DMS153 treated with DMSO at 0.1 percent for 48 hours (cell line): ENCODE measurements at regions not wholly inside any gene's neighbourhood (a gene's known extent, or its start where the extent isn't known, plus 50 kb on each side); places are given as distances from the start of the nearest gene placed in this dataset.

ENCODE experiments used
- DNase-seq: peaks from one replicate; lab custom pipeline; 2025; ENCODE audit not compliant: unreplicated experiment; lab: John Stamatoyannopoulos, UW

DNA sequence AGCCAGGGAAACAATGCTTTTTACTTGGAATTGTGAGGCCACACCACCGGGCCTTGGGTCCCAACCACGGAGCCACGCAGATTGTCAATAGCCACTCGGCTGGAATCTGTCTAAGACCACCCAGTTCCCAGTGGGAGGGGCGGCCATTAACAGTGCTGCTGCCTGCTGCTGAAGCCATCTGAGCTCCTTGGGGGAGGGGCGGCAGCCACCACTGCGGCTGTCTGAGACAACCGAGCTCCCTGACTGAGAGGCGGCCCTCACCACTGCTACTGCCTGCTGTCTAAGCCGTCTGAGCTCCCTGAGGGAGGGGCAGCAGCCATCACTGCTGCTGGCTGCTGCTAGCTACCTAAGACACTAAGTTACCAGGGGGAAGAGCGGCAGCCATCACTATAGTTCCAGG is 64.3 kb downstream of the DMRTA2 start:
- no peak for DNase-seq

DNA sequence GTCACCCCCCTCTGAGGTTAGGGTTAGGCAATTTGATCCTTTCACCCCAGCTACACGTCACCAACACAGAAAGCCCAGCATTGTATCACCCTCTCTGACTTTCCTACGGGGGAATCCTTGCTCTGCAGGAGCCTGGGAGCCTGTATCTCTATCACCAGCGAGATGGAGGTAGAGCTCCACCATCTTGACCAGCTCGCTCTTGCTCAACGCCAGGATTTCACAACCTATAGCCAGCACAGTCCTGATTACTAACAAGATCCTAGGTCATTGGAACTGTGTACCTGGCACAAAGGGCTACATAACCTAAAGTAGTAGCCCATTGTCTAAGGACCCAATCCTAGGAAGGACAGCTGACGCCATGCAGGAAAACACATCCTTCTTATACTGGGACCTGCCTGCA is 66.1 kb downstream of the DMRTA2 start:
- no peak for DNase-seq

GRCh38 chr1:50354813-50355212 is 68.4 kb downstream of the DMRTA2 start:
- DNase-seq = no peak

DNA sequence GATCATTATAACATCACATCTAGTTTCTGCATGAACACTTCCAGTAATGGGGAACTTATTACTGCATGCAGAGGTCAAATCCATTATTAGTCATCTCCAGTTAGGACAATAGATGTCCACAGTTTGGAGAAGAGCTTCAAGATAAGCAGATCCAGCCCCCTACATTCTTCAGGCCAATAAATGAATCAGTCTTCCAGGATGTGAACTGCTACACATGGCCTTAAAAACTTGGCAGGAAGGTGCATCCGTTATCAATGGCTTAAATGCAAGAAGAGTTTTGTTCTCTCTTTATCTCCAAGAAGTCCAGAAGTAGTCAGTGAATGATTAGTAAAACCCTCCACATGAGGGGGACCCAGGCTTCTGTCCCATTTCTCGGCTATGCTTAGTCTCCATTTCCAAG is 70.8 kb downstream of the DMRTA2 start:
- no peak for DNase-seq

- DNase-seq = no peak
Observed at GRCh38 chr1:50350868-50351267, 72.4 kb downstream of the DMRTA2 start.

- no peak for DNase-seq
Observed at GRCh38 chr1:50350421-50350820, 72.8 kb downstream of the DMRTA2 start.

DNA sequence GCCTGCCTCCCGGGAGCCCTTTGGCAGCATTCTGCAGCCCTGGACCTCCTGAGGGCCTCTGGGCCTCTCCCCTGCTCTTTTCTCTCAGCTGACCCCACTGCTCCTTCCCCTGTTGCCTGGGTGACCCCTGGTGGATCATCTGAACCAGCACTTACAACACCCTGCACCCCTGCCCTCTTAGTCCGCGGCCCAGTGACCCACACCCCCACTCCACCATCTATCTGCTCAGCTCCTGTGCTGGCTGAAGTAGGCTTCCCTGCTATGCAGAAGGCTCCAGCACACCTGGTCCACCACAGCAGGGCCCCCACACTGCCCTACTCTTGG is 74.0 kb downstream of the DMRTA2 start:
- DNase-seq = no peak

- peak; percentile 87 for DNase-seq
Observed at GRCh38 chr1:50348449-50349241, 74.6 kb downstream of the DMRTA2 start.

DNA sequence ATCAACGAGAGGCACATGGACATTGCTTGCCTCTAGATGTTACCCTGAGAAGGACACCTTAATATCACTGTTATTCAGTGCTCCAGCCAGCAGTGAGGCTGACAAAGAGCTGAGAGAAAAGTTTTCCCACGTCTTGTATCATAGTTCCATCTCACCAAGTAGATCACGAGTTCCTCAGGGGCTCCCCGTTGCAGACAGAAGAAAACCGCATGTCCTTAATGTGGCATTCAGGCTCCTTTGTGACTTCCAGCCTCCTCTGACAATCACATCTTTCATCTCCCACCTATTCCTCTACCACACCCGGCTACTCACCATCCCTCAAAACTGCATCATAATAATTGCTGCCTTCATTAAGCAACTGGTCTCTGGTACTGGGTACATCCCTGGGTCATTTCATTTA is 75.3 kb downstream of the DMRTA2 start:
- DNase-seq = no peak

- no peak for DNase-seq
Observed at GRCh38 chr1:50346621-50347020, 76.6 kb downstream of the DMRTA2 start.

- DNase-seq = peak; percentile 95
Observed at GRCh38 chr1:50343323-50343722, 79.9 kb downstream of the DMRTA2 start.

DNA sequence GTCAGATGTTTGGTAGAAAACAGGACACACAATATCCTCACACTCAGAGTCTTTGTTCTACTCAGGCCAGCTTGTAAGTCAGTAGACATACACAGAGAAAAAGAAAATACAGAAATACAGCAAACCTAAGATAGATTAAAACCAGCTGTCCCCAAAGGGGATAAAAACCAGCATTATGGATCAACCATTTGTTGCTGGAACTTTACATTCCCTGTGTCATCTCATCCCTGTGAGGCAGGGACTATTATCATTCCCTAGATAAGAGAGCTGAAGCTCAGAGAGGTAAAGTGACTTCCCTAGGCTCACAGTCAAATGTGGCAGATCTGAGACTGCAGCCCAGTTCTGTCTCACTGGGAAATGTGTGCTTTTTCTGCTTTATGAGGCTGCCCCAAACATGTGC is 80.7 kb downstream of the DMRTA2 start:
- DNase-seq = no peak

GRCh38 chr1:50335036-50335435 is 88.2 kb downstream of the DMRTA2 start:
- no peak for DNase-seq

GRCh38 chr1:50333595-50333974 is 89.7 kb downstream of the DMRTA2 start:
- DNase-seq = no peak

- DNase-seq = peak; percentile 26
Observed at GRCh38 chr1:50332941-50333594, 90.2 kb downstream of the DMRTA2 start.

DNA sequence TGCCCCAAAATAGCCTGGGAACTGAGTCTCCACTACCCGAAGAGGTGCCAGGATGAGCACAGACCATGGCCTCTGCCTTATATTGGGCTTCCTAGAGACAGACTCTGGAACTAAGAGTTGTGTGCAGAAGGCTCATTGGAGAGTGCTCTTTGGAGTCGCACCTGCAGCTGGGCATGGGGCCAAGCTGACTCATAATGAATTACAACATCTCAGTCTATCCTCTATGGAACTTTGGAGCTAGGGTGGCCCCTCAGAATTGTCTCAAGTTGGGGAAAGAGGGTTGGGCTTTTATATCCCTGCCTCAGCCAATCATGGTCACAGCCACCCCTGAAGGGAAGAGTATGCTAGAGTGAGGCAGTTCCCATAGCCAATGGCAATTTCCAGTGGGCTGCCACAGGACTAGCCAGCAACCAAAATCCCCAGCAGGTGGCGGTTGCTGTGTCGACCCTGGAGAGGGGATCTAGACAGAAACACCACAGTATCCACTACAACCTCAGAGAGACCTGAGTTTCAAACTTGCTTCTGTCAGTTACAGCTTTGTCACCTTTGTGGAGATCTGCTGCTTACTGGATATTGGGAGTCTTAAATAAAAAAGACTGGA is 93.8 kb downstream of the DMRTA2 start:
- peak; percentile 41 for DNase-seq

GRCh38 chr1:50328552-50328951 is 94.7 kb downstream of the DMRTA2 start:
- no peak for DNase-seq

GRCh38 chr1:50326026-50326425 is 97.2 kb downstream of the DMRTA2 start:
- DNase-seq = no peak

GRCh38 chr1:50322579-50322978 is 100.7 kb downstream of the DMRTA2 start:
- no peak for DNase-seq

- DNase-seq = no peak
Observed at GRCh38 chr1:50318428-50318827, 104.8 kb downstream of the DMRTA2 start.

DNA sequence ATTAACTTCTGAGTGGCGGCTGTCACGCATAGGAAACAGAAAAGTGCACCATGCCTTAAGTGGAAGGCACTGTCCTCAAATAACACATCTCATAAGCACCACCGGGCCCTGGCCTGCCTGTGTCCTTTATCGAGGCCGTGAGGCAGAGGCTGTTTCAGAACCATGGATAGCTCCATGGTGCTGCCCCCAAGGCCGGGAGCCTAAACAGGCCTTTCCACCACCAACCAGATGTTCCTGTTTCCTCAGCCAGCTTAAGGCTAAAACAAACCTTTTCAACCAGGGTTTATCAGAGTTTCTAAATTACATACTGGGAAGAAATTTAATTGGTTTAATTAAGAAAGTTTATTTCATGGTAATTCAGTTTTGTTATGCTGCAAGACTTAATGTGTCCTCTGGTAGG is 114.4 kb downstream of the DMRTA2 start:
- no peak for DNase-seq

DNA sequence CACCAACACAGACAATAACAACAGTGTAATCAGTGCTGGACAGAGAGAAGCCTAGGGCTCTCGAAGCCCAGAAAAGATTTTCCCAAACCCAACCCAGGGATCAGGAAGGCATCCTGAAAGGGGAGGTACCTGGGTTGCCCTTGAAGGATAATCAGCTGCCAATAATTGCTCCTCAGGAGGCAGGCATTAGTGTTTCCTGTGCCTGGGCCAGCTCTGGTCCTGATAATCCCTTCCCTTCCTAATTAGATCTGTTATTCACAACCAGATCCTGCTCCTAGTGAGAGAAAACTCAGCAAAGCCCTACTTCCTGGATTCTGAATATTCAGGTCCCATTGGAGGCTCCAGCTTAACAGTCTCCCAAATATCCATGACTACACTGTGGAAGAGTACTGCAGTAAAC is 117.4 kb downstream of the DMRTA2 start:
- DNase-seq = no peak

GRCh38 chr1:50300297-50300696 is 122.9 kb downstream of the DMRTA2 start:
- DNase-seq = no peak
